ENCODE measurements at regions not wholly inside any gene's neighbourhood (a gene's known extent, or its start where the extent isn't known, plus 50 kb on each side); places are given as distances from the start of the nearest gene placed in this dataset.
"Not testable (repeated sequence)": the region's sequence is repeated elsewhere in the genome, so short reads cannot be mapped to it uniquely, and the experiment has no call there.

GRCh38 chr11:37306563-37306962 is 708.5 kb upstream of the RAG2 start (continued):
- TF ChIP-seq HMGXB4 (CRISPR knock-in tag; IDR thresholded peaks at IDR 0.05; ENCODE audit: borderline replicate concordance) (no peak), RCOR1 (IDR thresholded peaks at IDR 0.05; ENCODE audit: low read depth, low read length) (no peak), ZFP36 (IDR thresholded peaks at IDR 0.05; ENCODE audit: borderline replicate concordance, partially characterized antibody) (no peak), JUN (IDR thresholded peaks at IDR 0.05) (no peak), RAD21 (conservative IDR thresholded peaks at IDR 0.05 in 1 of 2, IDR thresholded peaks at IDR 0.05 in 1 of 2) (no peak), TFCP2L1 (CRISPR knock-in tag; IDR thresholded peaks at IDR 0.05) (no peak), CHD4 (IDR thresholded peaks at IDR 0.05; ENCODE audit: borderline replicate concordance) (no peak)

GRCh38 chr11:37301405-37301804 is 703.4 kb upstream of the RAG2 start:
- H3K4me2 ChIP-seq; H3K9me3 ChIP-seq; H3K27ac ChIP-seq; FAIRE-seq; POLR2A ChIA-PET; H3K4me1 ChIP-seq; H3K4me3 ChIP-seq; CTCF ChIA-PET; DNase-seq (ENCODE audit: low read depth in 1 of 2, low spot score in 1 of 2); ATAC-seq: not testable (repeated sequence)
- WGBS (ENCODE audit: missing lambda C conversion rate) = 28% methylated on average over 5 of the region's 5 CpGs

- Histone ChIP-seq H3K4me3 (no peak overlapping the region), H3K4me1 (no peaks in the 10 kb centered on the region), H3K4me2 (no peak overlapping the region), H3K9me3 (no peaks in the 10 kb centered on the region), H3K27ac (no peak overlapping the region)
- WGBS (ENCODE audit: missing lambda C conversion rate) = 2% methylated on average over 2 of the region's 2 CpGs
- DNase-seq (ENCODE audit: low read depth in 1 of 2, low spot score in 1 of 2) = no peak
- POLR2A ChIA-PET = no interaction called here
- CTCF ChIA-PET = no interaction called here
- no peak for ATAC-seq
- TF ChIP-seq REST (IDR thresholded peaks at IDR 0.05) = no peak
- no peak for TF ChIP-seq CHD4 (IDR thresholded peaks at IDR 0.05; ENCODE audit: borderline replicate concordance)
- TF ChIP-seq CEBPB (IDR thresholded peaks at IDR 0.05) = no peak
- TF ChIP-seq HOXA7 (CRISPR knock-in tag; IDR thresholded peaks at IDR 0.05) = no peak
- TF ChIP-seq RFX5 (IDR thresholded peaks at IDR 0.05) = no peak
- no peak for FAIRE-seq
Observed at GRCh38 chr11:37298173-37298572, 700.1 kb upstream of the RAG2 start.

- 10% methylated on average over 3 of the region's 3 CpGs for WGBS (ENCODE audit: missing lambda C conversion rate)
- no peak overlapping the region for H3K27ac ChIP-seq
- H3K4me2 ChIP-seq = no peak overlapping the region
- DNase-seq (ENCODE audit: low read depth in 1 of 2, low spot score in 1 of 2) (no peak), ATAC-seq (no peak), FAIRE-seq (no peak)
- ChIA-PET CTCF (no interaction called here), POLR2A (no interaction called here)
- no peaks in the 10 kb centered on the region for H3K4me1 ChIP-seq
- no peak for TF ChIP-seq KDM5A (IDR thresholded peaks at IDR 0.05)
- no peak for TF ChIP-seq HOXB13 (CRISPR knock-in tag; IDR thresholded peaks at IDR 0.05; ENCODE audit: low read depth)
- no peak for TF ChIP-seq CHD4 (IDR thresholded peaks at IDR 0.05; ENCODE audit: borderline replicate concordance)
- no peak for TF ChIP-seq NPAS2 (CRISPR knock-in tag; IDR thresholded peaks at IDR 0.05; ENCODE audit: borderline replicate concordance)
- no peak for TF ChIP-seq EHMT2 (IDR thresholded peaks at IDR 0.05; ENCODE audit: low read depth)
- no peak for TF ChIP-seq USF2 (IDR thresholded peaks at IDR 0.05)
- TF ChIP-seq CBX8 (IDR thresholded peaks at IDR 0.05) = no peak
- TF ChIP-seq TFCP2L1 (CRISPR knock-in tag; IDR thresholded peaks at IDR 0.05) = no peak
- TF ChIP-seq POLR2A (IDR thresholded peaks at IDR 0.05; ENCODE audit: low read length) = no peak
- TF ChIP-seq HDAC2 (IDR thresholded peaks at IDR 0.05) = no peak
- no peak for TF ChIP-seq MAFK (IDR thresholded peaks at IDR 0.05; ENCODE audit: partially characterized antibody)
- no peak for TF ChIP-seq ELK1 (IDR thresholded peaks at IDR 0.05; ENCODE audit: low read depth, low read length)
- no peak for TF ChIP-seq PBX3 (IDR thresholded peaks at IDR 0.05)
- no peak overlapping the region for H3K4me3 ChIP-seq
- no peaks in the 10 kb centered on the region; the same call in 1 of the 3 replicates for H3K9me3 ChIP-seq
Observed at GRCh38 chr11:37286890-37287289, 688.9 kb upstream of the RAG2 start.
